K562 (cell line): ENCODE measurements at regions not wholly inside any gene's neighbourhood (a gene's known extent, or its start where the extent isn't known, plus 50 kb on each side); places are given as distances from the start of the nearest gene placed in this dataset.

ENCODE experiments used
- ATF7 ChIP-seq: fragments of 450-650 bp; IDR thresholded peaks from 2 replicates; pipeline ENCODE4 v1.7.1; 2014; ENCODE audit warnings: mild to moderate bottlenecking, moderate library complexity
- BACH1 ChIP-seq: fragments of 200-800 bp; sonication (Bioruptor generic); IDR thresholded peaks from 2 replicates; pipeline ENCODE4 v1.6.1; 2016; ENCODE audit warnings: missing genetic modification characterization, missing compliant biosample characterization
- CTCF ChIP-seq, 3 experiments: IDR thresholded peaks in 2 of 3; conservative IDR thresholded peaks in 1 of 3; 2 replicates each; pipeline ENCODE4 v1.5.1; 2011 to 2012; ENCODE audit warnings: low read length in 3 of 3, mild to moderate bottlenecking in 3 of 3, control low read depth in 2 of 3, improper control_type of control experiment in 1 of 3, inconsistent platforms in 1 of 3, low read depth in 1 of 3, mixed read lengths in 1 of 3, moderate library complexity in 1 of 3; ENCODE audit not compliant: insufficient read depth in 2 of 3
- EZH2 ChIP-seq: IDR thresholded peaks from 2 replicates; pipeline ENCODE4 v1.6.1; 2012; ENCODE audit warnings: low read depth, mild to moderate bottlenecking, inconsistent platforms, low read length, borderline replicate concordance
- GTF2F1 ChIP-seq: IDR thresholded peaks from 2 replicates; pipeline ENCODE4 v1.6.1; 2011; ENCODE audit warnings: low read depth, low read length, improper control_type of control experiment
- KLF10 ChIP-seq: fragments of 250-450 bp; sonication (Bioruptor Pico); IDR thresholded peaks from 2 replicates; pipeline ENCODE4 v1.6.1; 2021; ENCODE audit warnings: matching md5 sums
- MEF2A ChIP-seq: IDR thresholded peaks from 2 replicates; pipeline ENCODE4 v1.6.1; 2011; ENCODE audit warnings: low read depth, mild to moderate bottlenecking, low read length, moderate library complexity; ENCODE audit not compliant: control insufficient read depth
- POLR2A ChIP-seq: fragments of 450-650 bp; conservative IDR thresholded peaks from 2 replicates; pipeline ENCODE4 v1.6.1; 2016
- RREB1 ChIP-seq: fragments of 250-450 bp; sonication (Bioruptor Pico); IDR thresholded peaks from 2 replicates; pipeline ENCODE4 v1.4.0; 2020
- TAF1 ChIP-seq: IDR thresholded peaks from 2 replicates; pipeline ENCODE4 v1.6.1; 2011; ENCODE audit warnings: mild to moderate bottlenecking, low read length, moderate library complexity; ENCODE audit not compliant: insufficient read depth, control insufficient read depth, severe bottlenecking; ENCODE audit errors: extremely low read depth
- ZNF12 ChIP-seq: sonication (generic); formaldehyde crosslinking; IDR thresholded peaks from 2 replicates; pipeline ENCODE4 v1.4.0; 2020; ENCODE audit warnings: mild to moderate bottlenecking, missing genetic modification reagents

- no peak for TF ChIP-seq TAF1
- TF ChIP-seq EZH2 = no peak
- TF ChIP-seq ZNF12 (CRISPR knock-in tag) = no peak
- no peak for TF ChIP-seq CTCF (IDR thresholded peaks at IDR 0.05 in 2 of 3, conservative IDR thresholded peaks at IDR 0.05 in 1 of 3; ENCODE audit: insufficient read depth in 2 of 3, low read depth in 1 of 3, low read length in 3 of 3)
- no peak for TF ChIP-seq POLR2A
- no peak for TF ChIP-seq RREB1 (CRISPR knock-in tag)
- TF ChIP-seq KLF10 = no peak
- TF ChIP-seq BACH1 (tag) = no peak
- no peak for TF ChIP-seq MEF2A
- TF ChIP-seq GTF2F1 = no peak
- TF ChIP-seq ATF7 = no peak
Measured at GRCh38 chr5:51686622-51687021, 303.4 kb downstream of the ISL1 start.
